GM23338 (cell line): ENCODE measurements at regions not wholly inside any gene's neighbourhood (a gene's known extent, or its start where the extent isn't known, plus 50 kb on each side); places are given as distances from the start of the nearest gene placed in this dataset.

ENCODE experiments used
- ATAC-seq: fragments of 200-7000 bp; cut with Tn5 transposase; 3 replicates; pipeline ENCODE4 v1.9.1; 2020
- DNase-seq: peaks from one replicate; pipeline ENCODE4 v3.0.0-alpha.2; 2015; ENCODE audit warnings: low spot score
- H2AFZ ChIP-seq: fragments of 200-600 bp; sonication (generic); 2 replicates; pipeline ENCODE4 v1.8.0; 2016; ENCODE audit warnings: antibody characterized with exemption, mild to moderate bottlenecking, moderate library complexity
- H3F3A ChIP-seq: fragments of 200-600 bp; sonication (generic); replicated peaks from 2 replicates; pipeline ENCODE4 v1.8.0; 2017; ENCODE audit warnings: antibody characterized with exemption, mixed run types, low read depth
- H3K27ac ChIP-seq: fragments of 200-600 bp; sonication (generic); 2 replicates; pipeline ENCODE4 v1.6.1; 2016; ENCODE audit warnings: low read depth
- H3K27me3 ChIP-seq: fragments of 200-600 bp; sonication (generic); 2 replicates; pipeline ENCODE4 v1.8.0; 2016; ENCODE audit warnings: mild to moderate bottlenecking, mixed run types, moderate library complexity; ENCODE audit not compliant: insufficient read depth
- H3K36me3 ChIP-seq: fragments of 200-600 bp; sonication (generic); 2 replicates; pipeline ENCODE4 v1.8.0; 2016; ENCODE audit warnings: mild to moderate bottlenecking; ENCODE audit not compliant: insufficient read depth
- H3K4me1 ChIP-seq: fragments of 200-600 bp; sonication (generic); 2 replicates; pipeline ENCODE4 v1.8.0; 2016; ENCODE audit warnings: mild to moderate bottlenecking, moderate library complexity; ENCODE audit not compliant: insufficient read depth
- H3K4me2 ChIP-seq: fragments of 200-600 bp; sonication (generic); 2 replicates; pipeline ENCODE4 v1.7.1; 2017; ENCODE audit warnings: mixed run types
- H3K4me3 ChIP-seq: fragments of 200-600 bp; sonication (generic); 2 replicates; pipeline ENCODE4 v1.6.1; 2016; ENCODE audit warnings: mixed run types
- H3K79me2 ChIP-seq: fragments of 200-600 bp; sonication (generic); replicated peaks from 2 replicates; pipeline ENCODE4 v1.8.0; 2017; ENCODE audit warnings: mild to moderate bottlenecking; ENCODE audit not compliant: insufficient read depth
- H3K9me2 ChIP-seq: fragments of 200-600 bp; sonication (generic); 2 replicates; pipeline ENCODE4 v1.8.0; 2017; ENCODE audit not compliant: insufficient read depth
- H4K20me1 ChIP-seq: fragments of 200-600 bp; sonication (generic); replicated peaks from 2 replicates; pipeline ENCODE4 v1.8.0; 2017; ENCODE audit warnings: mild to moderate bottlenecking; ENCODE audit not compliant: insufficient read depth
- H3K27ac Mint-ChIP-seq: 2 replicates; pipeline ENCODE4 v1.8.0; 2020; ENCODE audit warnings: inconsistent platforms, mild to moderate bottlenecking, moderate library complexity, mixed read lengths
- H3K27me3 Mint-ChIP-seq: 3 replicates; pipeline ENCODE4 v1.8.0; 2022; ENCODE audit warnings: low read depth, mild to moderate bottlenecking, moderate library complexity, mixed read lengths, inconsistent platforms; ENCODE audit not compliant: insufficient read depth, poor library complexity
- H3K36me3 Mint-ChIP-seq: 3 replicates; pipeline ENCODE4 v1.8.0; 2021; ENCODE audit warnings: low read depth, mild to moderate bottlenecking, inconsistent platforms, moderate library complexity, mixed read lengths
- H3K4me1 Mint-ChIP-seq: 3 replicates; pipeline ENCODE4 v1.8.0; 2020; ENCODE audit warnings: mild to moderate bottlenecking, inconsistent platforms, mixed read lengths
- H3K4me3 Mint-ChIP-seq: 3 replicates; pipeline ENCODE4 v1.8.0; 2021; ENCODE audit warnings: moderate library complexity, mild to moderate bottlenecking, inconsistent platforms, mixed read lengths
- H3K9me3 Mint-ChIP-seq: 3 replicates; pipeline ENCODE4 v1.8.0; 2020; ENCODE audit warnings: moderate library complexity, mild to moderate bottlenecking, inconsistent platforms, mixed read lengths
- ETS1 ChIP-seq: IDR thresholded peaks from 2 replicates; pipeline ENCODE4 v1.6.1; 2016; ENCODE audit warnings: antibody characterized with exemption
- EZH2 ChIP-seq: fragments of 200-600 bp; sonication (generic); IDR thresholded peaks from one replicate; pipeline ENCODE4 v1.8.0; 2017; ENCODE audit warnings: antibody characterized with exemption, mild to moderate bottlenecking, low read depth; ENCODE audit not compliant: unreplicated experiment
- NANOG ChIP-seq: IDR thresholded peaks from 2 replicates; pipeline ENCODE4 v1.6.1; 2016; ENCODE audit warnings: antibody characterized with exemption, borderline replicate concordance
- STAT1 ChIP-seq: IDR thresholded peaks from one replicate; pipeline ENCODE4 v1.6.1; 2016; ENCODE audit warnings: antibody characterized with exemption; ENCODE audit not compliant: unreplicated experiment
- ZNF331 ChIP-seq: fragments of 250-450 bp; sonication (Bioruptor Pico); IDR thresholded peaks from 2 replicates; pipeline ENCODE4 v1.5.0; 2020; ENCODE audit warnings: low read depth, mild to moderate bottlenecking, moderate library complexity
- ZNF462 ChIP-seq: fragments of 250-450 bp; sonication (Bioruptor Pico); IDR thresholded peaks from 2 replicates; pipeline ENCODE4 v1.5.0; 2020; ENCODE audit warnings: mild to moderate bottlenecking, moderate library complexity

- TF ChIP-seq ZNF462 (CRISPR knock-in tag), result no peak
- no peak for TF ChIP-seq EZH2
These were observed 409.9 kb upstream of the LUZP2 start (continued) for GRCh38 chr11:24086921-24087320.

- H3K36me3 ChIP-seq, result no peaks in the 10 kb centered on the region
- H3K4me3 ChIP-seq, result no peak overlapping the region
- H3F3A ChIP-seq, result no peaks in the 10 kb centered on the region
- H3K4me1 Mint-ChIP-seq, result peaks cover 4% of the 10 kb centered on the region; the same call in 1 of the 3 replicates
- H3K79me2 ChIP-seq, result no peaks in the 10 kb centered on the region
- no peaks in the 10 kb centered on the region for H3K27me3 Mint-ChIP-seq
- no peaks in the 10 kb centered on the region for H4K20me1 ChIP-seq
- H3K36me3 Mint-ChIP-seq, result no peaks in the 10 kb centered on the region
- DNase-seq, result no peak
- H3K4me2 ChIP-seq, result no peak overlapping the region
- no peaks in the 10 kb centered on the region for H3K4me1 ChIP-seq
- no peak overlapping the region for H3K27ac ChIP-seq
- H2AFZ ChIP-seq, result no peak overlapping the region
- no peak overlapping the region for H3K27ac Mint-ChIP-seq
- no peak for ATAC-seq
- no peak for TF ChIP-seq NANOG
- H3K27me3 ChIP-seq, result no peaks in the 10 kb centered on the region
- H3K4me3 Mint-ChIP-seq, result no peak overlapping the region
- no peaks in the 10 kb centered on the region for H3K9me3 Mint-ChIP-seq
- H3K9me2 ChIP-seq, result no peaks in the 10 kb centered on the region
These were observed 405.3 kb upstream of the LUZP2 start for GRCh38 chr11:24091594-24091993.

- Mint-ChIP-seq H3K4me3 (no peak overlapping the region), H3K27me3 (no peaks in the 10 kb centered on the region), H3K9me3 (no peaks in the 10 kb centered on the region), H3K4me1 (peaks cover 4% of the 10 kb centered on the region; the same call in 1 of the 3 replicates), H3K36me3 (no peaks in the 10 kb centered on the region), H3K27ac (no peak overlapping the region)
- no peaks in the 10 kb centered on the region for H3F3A ChIP-seq
- no peak overlapping the region; the same call in 1 of the 2 replicates for H2AFZ ChIP-seq
- no peaks in the 10 kb centered on the region for H3K27me3 ChIP-seq
- no peaks in the 10 kb centered on the region for H3K36me3 ChIP-seq
- no peak overlapping the region for H3K4me2 ChIP-seq
- no peaks in the 10 kb centered on the region for H3K79me2 ChIP-seq
- H4K20me1 ChIP-seq, result no peaks in the 10 kb centered on the region
- no peak overlapping the region for H3K4me3 ChIP-seq
- no peak for ATAC-seq
- DNase-seq, result no peak
- H3K27ac ChIP-seq, result no peak overlapping the region
- no peak for TF ChIP-seq NANOG
- no peak for TF ChIP-seq EZH2
- TF ChIP-seq ETS1, result no peak
- no peak for TF ChIP-seq STAT1
- no peak for TF ChIP-seq ZNF331 (CRISPR knock-in tag)
- H3K4me1 ChIP-seq, result no peaks in the 10 kb centered on the region
- H3K9me2 ChIP-seq, result no peaks in the 10 kb centered on the region
These were observed 403.5 kb upstream of the LUZP2 start for GRCh38 chr11:24093375-24093774.
